ENCODE measurements at regions not wholly inside any gene's neighbourhood (a gene's known extent, or its start where the extent isn't known, plus 50 kb on each side); places are given as distances from the start of the nearest gene placed in this dataset.
"Not testable (repeated sequence)": the region's sequence is repeated elsewhere in the genome, so short reads cannot be mapped to it uniquely, and the experiment has no call there.

- Histone ChIP-seq H3K36me3 (ENCODE audit: insufficient read depth, low read length) (no peaks in the 10 kb centered on the region), H3K4me3 (ENCODE audit: low read length) (no peak overlapping the region), H3K4me2 (ENCODE audit: low read length) (no peak overlapping the region), H3K79me2 (replicated peaks; ENCODE audit: insufficient read depth, low read length) (no peaks in the 10 kb centered on the region), H2AFZ (ENCODE audit: low read depth, low read length) (no peak overlapping the region), H3K9me2 (ENCODE audit: insufficient read depth, low read length) (no peaks in the 10 kb centered on the region), H3K9me3 (ENCODE audit: low read length) (no peaks in the 10 kb centered on the region), H3K27ac (ENCODE audit: low read length) (no peak overlapping the region), H4K20me1 (ENCODE audit: insufficient read depth) (no peaks in the 10 kb centered on the region), H3F3A (ENCODE audit: insufficient read depth, low read length, poor library complexity, severe bottlenecking) (no peaks in the 10 kb centered on the region), H3K27me3 (ENCODE audit: insufficient read depth, low read depth, low read length) (no peaks in the 10 kb centered on the region), H3K9ac (ENCODE audit: low read length) (no peak overlapping the region)
- TF ChIP-seq REST (IDR thresholded peaks at IDR 0.05; ENCODE audit: borderline replicate concordance) (no peak), POLR2AphosphoS5 (IDR thresholded peaks at IDR 0.05) (no peak), SMC3 (conservative IDR thresholded peaks at IDR 0.05; ENCODE audit: poor library complexity) (no peak), EP300 (conservative IDR thresholded peaks at IDR 0.05; ENCODE audit: poor library complexity, severe bottlenecking) (no peak), RAD21 (conservative IDR thresholded peaks at IDR 0.05) (no peak), TAF1 (IDR thresholded peaks at IDR 0.05; ENCODE audit: low read depth) (no peak), EZH2 (IDR thresholded peaks at IDR 0.05; ENCODE audit: borderline replicate concordance, insufficient read depth, low read length, poor library complexity, severe bottlenecking) (no peak), MXI1 (conservative IDR thresholded peaks at IDR 0.05; ENCODE audit: poor library complexity, severe bottlenecking) (no peak), CTCF (IDR thresholded peaks at IDR 0.05; ENCODE audit: poor library complexity, severe bottlenecking) (no peak)
These were observed 410.5 kb downstream of the MED13L start for GRCh38 chr12:115866909-115867525.

- not testable (repeated sequence) for H3K4me2 ChIP-seq (ENCODE audit: low read length); H3K27ac ChIP-seq (ENCODE audit: low read length); H3K4me3 ChIP-seq (ENCODE audit: low read length); H2AFZ ChIP-seq (ENCODE audit: low read depth, low read length); H3K79me2 ChIP-seq (replicated peaks; ENCODE audit: insufficient read depth, low read length); H4K20me1 ChIP-seq (ENCODE audit: insufficient read depth); H3K9me2 ChIP-seq (ENCODE audit: insufficient read depth, low read length); H3K36me3 ChIP-seq (ENCODE audit: insufficient read depth, low read length); H3K9ac ChIP-seq (ENCODE audit: low read length); H3F3A ChIP-seq (ENCODE audit: insufficient read depth, low read length, poor library complexity, severe bottlenecking); H3K27me3 ChIP-seq (ENCODE audit: insufficient read depth, low read depth, low read length); H3K9me3 ChIP-seq (ENCODE audit: low read length)
These were observed 411.2 kb downstream of the MED13L start for GRCh38 chr12:115866281-115866680.

- Histone ChIP-seq H3K9ac (ENCODE audit: low read length) (no peak overlapping the region), H3K27ac (ENCODE audit: low read length) (no peak overlapping the region), H3K4me3 (ENCODE audit: low read length) (no peak overlapping the region), H2AFZ (ENCODE audit: low read depth, low read length) (no peak overlapping the region), H3K9me3 (ENCODE audit: low read length) (no peaks in the 10 kb centered on the region), H3K79me2 (replicated peaks; ENCODE audit: insufficient read depth, low read length) (no peaks in the 10 kb centered on the region), H3K4me2 (ENCODE audit: low read length) (no peak overlapping the region), H3K36me3 (ENCODE audit: insufficient read depth, low read length) (no peaks in the 10 kb centered on the region), H3F3A (ENCODE audit: insufficient read depth, low read length, poor library complexity, severe bottlenecking) (no peaks in the 10 kb centered on the region), H3K9me2 (ENCODE audit: insufficient read depth, low read length) (no peaks in the 10 kb centered on the region), H4K20me1 (ENCODE audit: insufficient read depth) (no peaks in the 10 kb centered on the region), H3K27me3 (ENCODE audit: insufficient read depth, low read depth, low read length) (no peaks in the 10 kb centered on the region)
- no peak for TF ChIP-seq RAD21 (conservative IDR thresholded peaks at IDR 0.05)
- no peak for TF ChIP-seq CTCF (IDR thresholded peaks at IDR 0.05; ENCODE audit: poor library complexity, severe bottlenecking)
- TF ChIP-seq REST (IDR thresholded peaks at IDR 0.05; ENCODE audit: borderline replicate concordance): no peak
- TF ChIP-seq SMC3 (conservative IDR thresholded peaks at IDR 0.05; ENCODE audit: poor library complexity): no peak
- no peak for TF ChIP-seq EZH2 (IDR thresholded peaks at IDR 0.05; ENCODE audit: borderline replicate concordance, insufficient read depth, low read length, poor library complexity, severe bottlenecking)
- TF ChIP-seq EP300 (conservative IDR thresholded peaks at IDR 0.05; ENCODE audit: poor library complexity, severe bottlenecking): no peak
- no peak for TF ChIP-seq POLR2AphosphoS5 (IDR thresholded peaks at IDR 0.05)
- TF ChIP-seq MXI1 (conservative IDR thresholded peaks at IDR 0.05; ENCODE audit: poor library complexity, severe bottlenecking): no peak
- no peak for TF ChIP-seq TAF1 (IDR thresholded peaks at IDR 0.05; ENCODE audit: low read depth)
These were observed 413.1 kb downstream of the MED13L start for GRCh38 chr12:115864396-115864795.
